Kidney glomerular epithelial cell (primary cell): ENCODE measurements at regions not wholly inside any gene's neighbourhood (a gene's known extent, or its start where the extent isn't known, plus 50 kb on each side); places are given as distances from the start of the nearest gene placed in this dataset.

Source experiments
- DNase-seq: peaks from one replicate; lab custom pipeline; 2025; lab: John Stamatoyannopoulos, UW

DNA sequence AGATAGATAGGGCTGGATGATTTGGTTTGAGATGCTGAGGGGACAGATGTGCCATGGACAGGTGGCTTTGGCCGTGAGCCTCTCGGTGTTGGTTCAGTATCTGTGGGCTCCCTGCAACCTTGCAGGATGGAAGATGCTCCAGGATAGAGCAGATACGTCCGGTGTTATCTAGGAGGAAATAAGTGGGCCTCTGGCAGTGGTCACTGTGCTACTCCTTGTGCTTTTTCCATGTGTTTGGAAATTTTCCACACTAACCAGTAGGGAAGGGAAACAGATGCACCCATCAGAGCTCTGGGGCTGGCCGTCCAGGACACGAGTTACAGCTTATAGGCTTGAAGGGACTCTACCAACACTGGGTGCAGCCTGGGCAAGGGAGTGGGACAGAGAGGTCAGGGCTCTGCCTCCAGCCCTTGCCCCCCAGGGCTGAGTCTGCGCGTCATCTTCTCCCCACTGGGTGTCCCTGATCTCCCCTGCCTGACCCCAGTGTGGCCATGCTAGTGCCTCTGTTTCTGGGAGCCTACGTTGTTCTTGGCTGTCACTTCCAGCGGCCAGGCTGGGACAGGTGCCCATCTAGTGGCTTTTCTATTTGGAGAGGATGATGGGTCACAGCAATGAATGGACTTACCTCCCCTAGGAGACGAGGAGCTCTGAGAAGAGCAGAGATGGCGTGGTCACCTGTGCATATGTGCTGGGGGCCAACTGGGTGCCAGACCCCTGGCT is 166.9 kb downstream of the SEC14L1 start:
- DNase-seq = no peak

- peak; percentile 59 for DNase-seq
Observed at GRCh38 chr17:77308861-77309726, 168.3 kb downstream of the SEC14L1 start.

GRCh38 chr17:77310336-77310735 is 169.6 kb downstream of the SEC14L1 start:
- no peak for DNase-seq

DNA sequence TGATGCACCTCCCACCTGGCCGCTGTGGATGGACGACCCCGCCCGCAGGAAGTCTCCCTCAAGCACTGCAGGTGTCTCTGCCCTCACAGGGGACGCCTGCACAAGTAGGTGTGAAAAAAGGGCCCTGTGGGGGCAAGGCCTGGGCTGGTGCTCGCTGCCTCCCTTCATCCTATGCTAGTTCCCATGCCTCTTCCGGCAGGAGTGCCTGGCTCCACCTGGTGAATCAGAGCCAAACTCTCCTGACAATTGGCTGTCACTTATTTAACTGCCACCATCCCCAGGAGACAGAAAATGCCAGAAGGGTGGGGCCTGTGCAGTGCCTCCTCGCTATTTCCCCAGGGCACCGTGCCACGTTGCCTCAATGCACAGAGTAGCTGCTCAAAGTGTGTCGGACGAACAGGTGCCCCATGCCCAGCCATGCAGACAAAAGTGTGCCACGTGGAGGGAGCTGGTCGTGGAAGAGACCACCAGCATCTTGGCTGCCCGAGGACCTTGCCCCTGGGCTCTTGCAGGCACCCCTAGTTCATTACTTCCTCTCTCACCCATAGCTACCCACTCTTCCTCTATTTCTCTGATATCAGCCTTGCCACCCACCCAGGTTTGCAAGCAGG is 170.7 kb downstream of the SEC14L1 start:
- no peak for DNase-seq

DNA sequence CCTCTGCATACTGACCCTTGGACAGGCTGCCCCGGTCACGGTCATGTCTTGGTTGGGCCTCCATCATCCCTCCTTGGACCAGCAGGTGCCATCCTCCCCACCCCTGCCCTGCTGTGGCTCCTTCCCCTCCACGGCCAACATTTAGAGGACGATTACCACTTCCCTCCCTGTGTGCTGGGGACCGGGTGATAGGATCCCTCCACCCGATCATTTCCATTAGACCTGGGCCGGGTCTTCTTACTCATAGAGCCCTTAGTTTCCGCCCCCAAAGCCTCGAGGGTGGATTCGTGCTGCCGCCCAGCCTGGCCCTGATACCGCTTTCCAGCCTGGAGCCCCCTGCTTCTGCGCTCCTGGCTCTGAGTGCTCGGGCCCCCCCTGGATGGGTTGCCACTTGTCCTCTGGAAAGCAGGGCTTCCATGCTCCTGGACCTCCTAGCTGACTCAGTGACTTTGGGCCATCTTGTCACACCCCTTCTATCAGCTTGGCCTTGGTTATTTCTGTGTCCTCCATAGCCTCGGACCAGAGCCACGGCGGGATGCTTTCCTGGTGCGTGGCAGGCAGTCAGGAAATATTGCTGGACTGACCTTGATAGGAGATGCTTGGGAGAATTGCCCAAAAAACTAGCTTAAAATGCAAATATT is 171.4 kb downstream of the SEC14L1 start:
- DNase-seq = no peak

- DNase-seq = peak; percentile 64
Observed at GRCh38 chr17:77312786-77313599, 172.2 kb downstream of the SEC14L1 start.

GRCh38 chr17:77313831-77314230 is 173.1 kb downstream of the SEC14L1 start:
- DNase-seq = no peak

DNA sequence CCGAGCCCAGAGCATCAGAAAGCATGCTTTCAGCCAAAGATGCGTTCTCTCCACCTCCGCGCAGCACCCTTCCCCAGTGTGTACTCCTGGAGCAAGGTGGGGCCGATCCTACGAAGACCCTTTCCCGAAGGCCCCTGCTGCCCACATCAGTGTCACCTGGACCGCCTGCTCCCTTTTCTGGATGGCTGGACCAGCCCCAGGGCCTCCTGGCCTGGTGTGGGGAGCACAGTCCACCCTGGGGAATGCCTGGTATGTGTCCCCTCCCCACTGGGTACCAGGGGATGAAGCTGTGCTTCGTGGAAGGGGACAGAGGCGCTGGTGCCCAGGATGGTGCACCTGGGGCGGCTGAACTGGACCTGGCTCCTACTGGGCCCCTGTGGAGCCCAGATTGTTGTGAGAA is 173.8 kb downstream of the SEC14L1 start:
- DNase-seq = no peak

DNA sequence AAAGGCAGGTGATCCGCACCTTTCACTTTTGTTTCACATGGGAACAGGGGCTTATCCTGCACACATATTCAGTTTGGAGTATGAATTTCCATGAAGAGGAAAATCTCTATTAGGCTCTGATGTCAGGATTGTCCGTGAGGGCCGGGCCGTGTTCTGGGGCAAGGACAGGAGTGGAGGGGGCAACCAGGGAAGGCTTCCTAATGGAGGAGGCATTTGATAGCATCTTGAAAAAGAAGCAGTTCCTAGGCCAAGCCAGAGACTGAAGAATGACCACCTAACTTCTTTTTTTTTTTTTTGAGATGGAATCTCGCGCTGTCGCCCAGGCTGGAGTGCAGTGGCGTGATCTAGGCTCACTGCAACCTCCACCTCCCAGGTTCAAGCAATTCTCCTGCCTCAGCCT is 174.2 kb downstream of the SEC14L1 start:
- DNase-seq = no peak

GRCh38 chr17:77315551-77316190 is 174.9 kb downstream of the SEC14L1 start:
- no peak for DNase-seq

GRCh38 chr17:77316191-77316641 is 175.4 kb downstream of the SEC14L1 start:
- peak; percentile 55 for DNase-seq

GRCh38 chr17:77316651-77317050 is 175.9 kb downstream of the SEC14L1 start:
- DNase-seq = no peak

DNA sequence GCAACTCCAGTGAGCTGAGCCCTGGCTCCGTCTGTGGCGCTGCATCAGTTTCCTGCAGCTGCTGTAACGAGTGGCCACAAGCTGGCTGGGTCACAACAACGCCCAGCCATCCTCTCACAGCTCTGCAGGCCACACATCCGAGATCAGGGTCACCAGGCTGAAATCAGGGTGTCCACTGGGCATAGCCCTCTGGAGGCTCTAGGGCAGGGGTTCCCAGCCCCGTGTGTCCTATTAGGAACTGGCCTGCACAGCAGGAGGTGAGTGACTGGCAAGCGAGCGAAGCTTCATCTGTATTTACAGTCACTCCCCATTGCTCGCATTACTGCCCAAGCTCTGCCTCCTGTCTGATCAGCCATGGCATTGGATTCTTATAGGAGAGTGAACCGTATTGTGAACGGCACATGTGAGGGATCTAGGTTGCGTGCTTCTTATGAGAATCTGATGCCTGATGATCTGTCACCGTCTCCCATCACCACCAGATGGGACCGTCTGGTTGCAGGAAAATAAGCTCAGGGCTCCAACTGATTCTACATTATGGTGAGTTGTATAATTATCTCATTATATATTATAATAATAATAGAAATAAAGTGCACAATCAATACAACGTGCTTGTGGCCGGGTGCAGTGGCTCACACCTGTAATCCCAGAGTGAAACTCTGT is 176.5 kb downstream of the SEC14L1 start:
- no peak for DNase-seq

GRCh38 chr17:77318021-77318420 is 177.3 kb downstream of the SEC14L1 start:
- no peak for DNase-seq

DNA sequence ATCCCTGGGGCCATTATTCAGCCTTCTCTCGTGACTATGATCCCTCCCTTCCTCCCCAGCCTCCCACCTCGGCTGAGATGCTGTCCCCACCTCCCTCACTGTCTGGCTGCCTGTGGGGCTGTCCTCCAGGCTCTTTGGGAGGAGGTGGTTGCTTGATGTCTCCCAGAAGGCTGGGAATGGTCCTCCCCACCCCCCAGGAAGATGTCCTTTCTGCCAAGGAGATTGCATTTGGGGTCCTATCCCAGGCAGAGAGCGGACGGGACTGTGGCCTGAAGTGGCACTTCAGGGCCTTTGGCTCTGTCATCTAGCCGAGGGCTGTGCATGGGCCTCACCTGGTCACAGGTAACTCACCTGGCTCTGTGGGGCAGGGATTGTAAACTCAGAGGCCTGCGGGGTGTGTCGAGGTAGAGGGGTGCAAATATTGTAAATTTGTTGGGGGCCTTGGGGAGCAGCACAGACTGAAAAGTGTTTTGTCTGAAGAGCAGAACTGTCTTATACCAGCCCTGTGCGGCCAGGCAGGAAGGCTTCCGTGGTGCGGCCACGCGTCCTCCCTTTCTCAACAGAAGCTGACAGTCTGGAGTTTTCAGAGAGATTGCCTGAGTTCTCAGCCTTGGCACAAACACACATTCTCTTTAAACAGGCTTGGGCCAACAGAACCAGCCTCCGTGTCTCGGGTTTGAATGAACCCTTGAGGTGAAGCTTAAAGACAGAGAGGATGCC is 177.9 kb downstream of the SEC14L1 start:
- no peak for DNase-seq

DNA sequence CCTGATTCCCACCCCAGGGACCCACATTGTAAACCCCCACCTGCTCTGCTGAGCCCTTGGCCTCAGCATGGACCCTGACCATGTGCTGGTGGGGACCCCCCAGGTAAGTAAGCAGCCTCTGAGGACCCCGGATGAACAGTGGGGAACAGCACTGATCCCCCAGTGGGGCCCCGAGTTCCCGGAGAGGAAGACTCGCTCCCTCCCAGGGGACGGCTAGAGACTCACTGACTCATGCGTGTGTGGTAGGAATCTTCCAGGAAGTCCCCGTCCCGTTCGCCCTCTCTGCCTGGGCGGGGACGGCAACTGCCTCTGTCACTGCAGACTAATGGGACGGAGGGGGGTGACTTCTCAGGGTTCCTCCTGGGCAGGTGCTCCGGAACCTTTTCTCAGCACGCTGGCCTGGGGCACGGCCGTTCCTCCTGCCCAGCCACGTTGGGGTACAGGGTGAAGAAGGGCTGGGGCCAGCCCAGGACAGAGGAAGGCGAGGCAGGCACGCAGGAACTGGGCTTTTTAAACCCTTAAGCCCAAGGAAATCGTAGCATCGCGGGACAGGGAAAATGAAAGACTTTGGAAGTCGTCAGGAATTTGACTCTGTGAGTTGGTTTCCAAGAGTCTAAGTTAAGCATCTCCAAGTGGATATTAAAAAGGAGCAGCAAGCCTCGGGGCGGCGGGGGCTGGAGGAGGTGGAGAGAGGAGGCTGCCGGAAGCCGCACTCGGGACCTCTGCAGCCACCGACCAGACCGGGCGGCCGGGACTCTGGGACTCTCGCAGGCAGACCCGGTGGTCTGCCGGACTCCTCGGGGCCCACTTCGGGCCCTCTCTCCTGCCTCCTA is 178.7 kb downstream of the SEC14L1 start:
- DNase-seq = peak; percentile 65

- no peak for DNase-seq
Observed at GRCh38 chr17:77320044-77320440, 179.3 kb downstream of the SEC14L1 start.

DNA sequence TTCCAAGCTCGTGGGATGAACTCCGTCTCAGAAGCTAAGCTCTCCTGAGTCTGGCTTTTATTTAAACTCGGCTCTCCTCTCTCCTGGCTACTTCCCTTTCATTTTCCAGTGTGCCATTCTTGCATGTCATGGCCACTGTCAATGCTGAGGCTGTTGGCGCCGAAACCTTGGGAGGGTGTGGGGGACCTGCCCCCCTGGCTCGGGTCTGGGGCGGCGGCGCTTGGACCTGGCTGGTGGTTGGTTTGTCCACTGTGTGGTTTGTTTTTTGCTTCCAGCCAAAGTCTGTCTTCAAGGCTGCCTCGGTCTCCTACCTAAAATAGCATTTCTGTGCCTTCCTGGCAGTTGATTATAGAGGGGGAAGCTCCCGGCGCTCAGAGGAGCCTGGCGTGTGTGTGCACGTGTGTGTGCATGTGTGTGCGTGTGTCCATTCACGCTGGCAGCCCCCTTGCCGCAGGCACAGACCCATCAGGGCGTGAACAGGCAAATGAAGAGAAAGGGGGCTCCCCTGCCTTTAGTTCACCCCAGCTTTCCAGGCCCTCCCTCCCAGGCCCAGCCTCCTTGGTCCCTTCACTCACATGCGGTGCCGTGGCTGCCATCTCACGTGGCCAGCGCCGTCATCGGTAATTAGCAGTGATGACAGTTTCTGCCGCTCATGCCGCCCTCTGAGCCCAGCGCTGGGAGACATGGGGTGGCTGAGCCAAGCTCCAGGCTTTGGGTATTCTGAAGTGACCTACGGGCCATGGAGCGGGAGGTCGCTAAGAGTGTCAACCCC is 179.9 kb downstream of the SEC14L1 start:
- DNase-seq = no peak
